ENCODE measurements at regions not wholly inside any gene's neighbourhood (a gene's known extent, or its start where the extent isn't known, plus 50 kb on each side); places are given as distances from the start of the nearest gene placed in this dataset.

DNA sequence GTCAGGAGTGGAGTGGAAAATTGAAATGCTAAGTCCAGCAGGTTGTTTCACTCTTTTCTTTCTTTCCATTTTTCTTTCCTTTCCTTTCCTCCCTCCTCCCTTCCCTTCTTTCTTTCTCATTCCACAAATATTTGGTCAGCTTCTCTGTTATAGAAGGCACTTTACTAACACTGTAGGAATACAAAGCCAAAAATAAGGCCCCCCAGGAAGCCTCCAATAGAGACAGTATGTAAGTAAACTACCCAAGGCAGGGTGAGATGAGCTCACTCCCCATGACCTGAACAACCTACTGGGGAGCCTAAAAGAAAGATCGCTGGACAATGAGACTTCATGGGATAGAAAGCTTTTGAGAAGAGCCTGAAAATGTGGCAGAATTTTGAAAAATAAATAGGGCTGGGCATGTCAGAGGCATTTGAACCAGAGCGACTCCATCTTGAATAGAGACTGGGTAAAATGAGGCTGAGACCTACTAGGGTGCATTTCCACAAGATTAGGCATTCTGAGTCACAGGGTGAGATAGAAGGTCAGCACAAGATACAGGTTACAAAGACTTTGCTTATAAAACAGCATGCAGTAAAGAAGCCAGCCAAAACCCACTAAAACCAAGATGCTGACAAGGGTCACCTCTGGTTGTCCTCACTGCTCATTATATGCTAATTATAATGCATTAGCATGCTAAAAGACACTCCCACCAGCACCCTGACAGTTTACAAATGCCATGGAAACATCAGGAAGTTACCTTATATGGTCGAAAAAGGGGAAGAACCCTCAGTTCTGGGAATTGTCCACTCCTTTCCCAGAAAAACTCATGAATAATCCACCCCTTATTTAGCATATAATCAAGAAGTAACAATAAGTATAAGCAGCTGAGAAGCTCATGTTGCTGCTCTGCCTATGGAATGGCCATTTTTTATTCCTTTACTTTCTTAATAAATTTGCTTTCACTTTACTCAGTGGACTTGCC lies 158.9 kb upstream of the EGFLAM start:
- DNase-seq (ENCODE audit: low read depth in 2 of 2): no peak

- no peak for DNase-seq (ENCODE audit: low read depth in 2 of 2)
Measured at GRCh38 chr5:38094889-38095288, 163.5 kb upstream of the EGFLAM start.

- DNase-seq (ENCODE audit: low read depth in 2 of 2): no peak
Measured at GRCh38 chr5:38093855-38094254, 164.5 kb upstream of the EGFLAM start.

DNA sequence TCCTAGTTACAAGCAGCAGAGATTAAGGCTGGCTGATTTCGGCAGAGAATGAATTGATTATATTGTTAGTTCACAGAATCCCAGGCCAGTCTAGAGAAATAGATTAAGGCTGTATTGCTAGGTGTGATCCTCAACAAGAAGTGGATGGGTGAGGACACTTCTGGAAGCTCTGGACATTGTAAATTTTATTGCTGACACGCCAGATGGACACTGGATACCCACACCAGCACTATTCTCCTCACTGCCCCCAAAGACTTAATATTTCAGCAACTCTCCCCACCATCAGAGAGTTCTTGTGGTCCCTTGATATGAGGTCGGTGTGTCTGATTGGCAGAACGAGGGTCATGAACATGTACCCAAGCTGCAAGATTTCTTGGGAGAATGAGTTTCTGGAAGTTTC lies 171.6 kb upstream of the EGFLAM start:
- no peak for DNase-seq (ENCODE audit: low read depth in 2 of 2)

- no peak for DNase-seq (ENCODE audit: low read depth in 2 of 2)
Measured at GRCh38 chr5:38079620-38080402, 178.5 kb upstream of the EGFLAM start.

DNA sequence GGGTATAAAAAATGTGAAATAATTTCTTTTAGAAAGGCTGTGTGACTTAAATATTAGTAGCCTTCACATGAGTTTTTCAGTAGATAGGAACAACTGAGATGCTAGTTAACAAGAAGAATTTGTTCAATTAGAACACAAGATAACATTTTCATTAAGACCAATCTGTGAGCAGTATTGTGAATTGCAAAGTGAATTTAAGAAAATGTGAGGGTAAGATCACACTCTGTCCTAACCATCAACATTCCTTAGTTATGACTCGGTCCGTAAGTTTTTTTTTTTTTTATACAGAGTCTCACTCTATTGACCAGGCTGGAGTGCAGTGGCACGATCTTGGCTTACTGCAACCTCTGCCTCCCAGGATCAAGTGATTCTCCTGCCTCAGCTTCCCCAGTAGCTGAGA lies 180.2 kb upstream of the EGFLAM start:
- no peak for DNase-seq (ENCODE audit: low read depth in 2 of 2)

DNA sequence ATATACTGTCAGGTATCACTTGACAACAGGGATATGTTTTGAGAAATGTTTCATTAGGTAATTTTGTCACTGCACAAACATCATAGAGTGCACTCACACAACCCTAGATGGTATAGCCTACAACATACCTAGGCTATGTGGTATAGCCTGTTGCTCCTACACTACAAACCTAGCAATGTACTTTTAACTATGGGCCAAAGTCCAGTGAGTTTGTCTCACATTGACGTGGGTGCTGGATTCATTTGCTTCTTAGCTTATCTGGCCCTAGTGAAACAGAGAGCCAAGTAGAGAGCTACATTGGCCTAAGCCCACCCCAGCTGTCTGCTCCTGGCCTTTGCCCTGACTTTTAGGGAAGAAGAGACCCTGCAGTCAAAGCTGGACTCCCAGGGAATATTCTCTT lies 180.7 kb upstream of the EGFLAM start:
- no peak for DNase-seq (ENCODE audit: low read depth in 2 of 2)

DNA sequence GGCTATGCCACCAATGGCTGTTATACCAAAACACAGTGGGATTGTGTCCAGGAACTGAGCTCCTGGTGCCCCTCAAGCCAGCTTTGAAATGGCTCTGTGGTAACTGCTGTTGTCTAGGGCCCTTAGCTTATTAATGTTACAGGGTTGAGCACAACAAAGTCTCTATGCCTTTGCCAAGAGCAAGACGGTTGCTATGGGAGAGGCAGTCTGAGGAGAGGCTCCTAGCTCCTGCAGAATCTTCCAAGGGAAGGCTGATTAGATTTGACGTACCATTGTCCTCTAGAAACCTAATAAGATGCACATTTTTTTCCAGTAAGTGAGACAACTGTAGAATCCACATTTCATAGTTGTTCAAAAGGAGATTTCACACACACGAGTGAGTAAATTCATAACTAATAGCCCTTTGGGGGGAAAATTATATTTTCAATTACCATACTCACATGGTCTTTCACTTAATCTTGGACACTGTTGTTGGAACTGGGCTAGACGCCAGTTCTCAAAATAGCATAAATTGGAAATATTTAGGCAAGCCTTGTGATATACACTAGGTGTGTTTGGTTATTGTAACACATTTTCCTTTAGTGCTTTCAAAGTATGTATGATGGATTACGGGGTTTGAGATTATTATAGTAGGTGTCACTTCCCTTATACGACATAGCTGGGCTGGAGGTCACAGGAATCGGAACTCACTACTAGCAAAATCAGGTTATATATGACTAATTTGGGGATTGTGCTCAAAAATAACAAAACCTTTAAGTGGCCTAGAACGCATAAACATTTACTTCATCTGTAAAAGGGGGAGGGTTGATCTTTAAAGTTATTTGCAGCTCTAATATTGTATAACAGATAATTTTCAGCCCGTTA lies 186.3 kb upstream of the EGFLAM start:
- DNase-seq (ENCODE audit: low read depth in 2 of 2): no peak

- DNase-seq (ENCODE audit: low read depth in 2 of 2): no peak
Measured at GRCh38 chr5:38070304-38070950, 187.9 kb upstream of the EGFLAM start.

DNA sequence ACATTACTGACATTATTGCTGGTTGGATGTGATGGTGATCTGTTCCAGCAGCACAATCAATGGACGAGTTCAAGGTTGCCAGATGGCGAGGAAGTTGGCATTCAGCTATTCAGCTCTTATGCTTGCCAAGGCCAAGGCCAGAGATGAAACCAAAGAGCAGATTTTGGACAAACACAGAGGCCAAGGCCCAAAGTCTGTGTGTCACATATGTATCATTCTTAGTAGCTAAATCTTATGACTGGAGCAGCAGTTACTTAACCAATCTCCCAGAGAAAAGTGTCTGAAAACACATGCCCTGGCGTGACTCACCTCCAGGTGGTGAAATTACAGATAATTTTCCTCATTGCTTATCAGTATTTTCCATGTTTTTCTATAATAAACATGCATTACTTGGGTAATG lies 189.0 kb upstream of the EGFLAM start:
- DNase-seq (ENCODE audit: low read depth in 2 of 2): no peak

DNA sequence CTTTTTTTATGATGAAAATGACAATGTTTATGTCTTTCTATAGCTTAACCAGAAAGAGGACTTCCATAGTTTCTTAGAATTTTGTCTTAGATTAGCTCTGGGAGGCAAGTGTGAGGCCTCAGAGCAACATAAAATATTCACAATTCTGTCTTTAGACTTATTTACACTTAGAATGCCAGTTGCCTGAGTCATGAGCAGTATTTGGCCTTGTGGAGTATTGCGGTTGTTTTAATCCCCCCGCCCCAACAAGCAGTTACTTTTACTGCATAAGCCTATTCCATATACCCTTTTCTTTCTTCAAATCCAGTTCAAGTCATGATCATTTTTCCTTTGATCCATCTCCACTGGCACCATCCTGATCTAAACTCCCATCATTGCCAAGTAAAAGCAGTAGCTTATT lies 198.0 kb upstream of the EGFLAM start:
- no peak for DNase-seq (ENCODE audit: low read depth in 2 of 2)

- DNase-seq (ENCODE audit: low read depth in 2 of 2): no peak
Measured at GRCh38 chr5:38059876-38060275, 198.5 kb upstream of the EGFLAM start.

GRCh38 chr5:38051711-38052511 lies 206.4 kb upstream of the EGFLAM start:
- no peak for DNase-seq (ENCODE audit: low read depth in 2 of 2)

- DNase-seq (ENCODE audit: low read depth in 2 of 2): no peak
Measured at GRCh38 chr5:38048400-38048799, 208.6 kb upstream of the GDNF start.

- DNase-seq (ENCODE audit: low read depth in 2 of 2): no peak
Measured at GRCh38 chr5:38046103-38046502, 206.3 kb upstream of the GDNF start.

DNA sequence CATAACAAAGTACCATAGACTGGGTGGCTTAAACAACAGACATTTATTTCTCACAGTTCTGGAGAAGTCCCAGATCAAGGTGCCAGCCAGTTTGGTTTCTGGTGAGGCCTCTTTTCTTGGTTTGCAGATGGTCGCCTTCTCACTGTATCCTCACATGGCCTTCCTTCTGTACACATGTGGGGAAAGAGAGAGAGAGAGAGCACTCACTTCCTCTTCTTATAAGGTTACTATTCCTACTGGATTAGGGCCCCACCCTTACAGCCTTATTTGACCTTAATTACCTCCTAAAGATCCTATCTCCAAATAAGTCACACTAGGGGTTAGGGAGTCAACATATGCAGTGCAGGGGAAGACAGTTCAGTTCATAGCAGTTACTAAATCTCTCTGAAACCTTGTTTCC lies 205.6 kb upstream of the GDNF start:
- DNase-seq (ENCODE audit: low read depth in 2 of 2): no peak

DNA sequence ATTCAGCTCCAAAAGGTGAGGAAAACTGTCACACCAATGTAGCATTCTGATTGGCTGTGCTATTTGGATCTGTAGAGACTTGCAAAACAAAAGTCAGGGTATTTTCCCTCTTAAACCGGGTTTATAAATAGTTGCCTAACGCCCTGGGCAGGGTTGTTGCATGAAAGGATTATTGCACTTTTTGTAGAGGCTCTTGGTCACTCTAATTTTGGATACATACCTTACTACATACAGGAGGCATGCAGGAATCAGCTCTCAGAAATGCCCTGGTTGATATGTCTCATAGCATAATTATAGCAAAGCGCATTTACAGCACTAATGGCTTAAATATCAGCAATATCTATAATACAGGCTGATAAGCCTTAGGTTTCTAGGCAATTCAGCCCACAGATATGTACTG lies 200.0 kb upstream of the GDNF start:
- DNase-seq (ENCODE audit: low read depth in 2 of 2): no peak

DNA sequence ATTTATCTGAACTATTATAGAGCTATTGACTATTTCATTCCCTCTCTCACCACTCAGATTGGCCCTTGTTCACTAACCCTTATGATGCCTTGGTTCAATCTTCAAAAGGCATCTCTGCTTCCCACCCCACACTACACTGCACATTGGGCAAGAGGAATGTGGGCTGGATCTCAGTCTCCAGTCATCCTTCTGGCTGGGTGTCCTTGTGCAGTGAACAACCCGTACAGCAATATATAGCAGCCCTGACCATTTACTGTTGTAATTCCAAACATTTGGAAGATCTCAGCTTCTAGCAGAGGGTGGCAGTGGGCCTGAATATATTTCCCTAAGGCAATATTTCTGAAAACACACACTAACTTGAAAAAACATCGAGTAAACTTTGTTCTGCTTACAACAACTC lies 199.2 kb upstream of the GDNF start:
- DNase-seq (ENCODE audit: low read depth in 2 of 2): no peak

DNA sequence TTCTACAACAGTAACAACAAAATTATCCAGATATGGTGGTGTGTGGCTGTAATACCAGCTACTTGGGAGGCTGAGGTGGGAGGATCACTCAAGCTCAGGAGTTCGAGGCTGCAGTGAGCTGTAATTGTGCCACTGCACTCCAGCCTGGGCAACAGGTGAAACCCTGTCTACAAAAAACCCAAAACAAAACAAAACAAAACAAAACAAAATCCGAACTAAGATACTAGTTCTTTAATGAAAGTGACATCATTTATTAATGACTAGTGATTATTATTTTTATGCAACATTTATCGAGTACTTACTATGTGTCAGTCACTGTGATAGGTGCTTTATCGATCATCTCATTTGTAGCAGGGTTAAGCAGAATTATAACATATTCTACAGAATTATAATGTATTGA lies 196.9 kb upstream of the GDNF start:
- no peak for DNase-seq (ENCODE audit: low read depth in 2 of 2)

- no peak for DNase-seq (ENCODE audit: low read depth in 2 of 2)
Measured at GRCh38 chr5:38032149-38032548, 192.3 kb upstream of the GDNF start.

DNA sequence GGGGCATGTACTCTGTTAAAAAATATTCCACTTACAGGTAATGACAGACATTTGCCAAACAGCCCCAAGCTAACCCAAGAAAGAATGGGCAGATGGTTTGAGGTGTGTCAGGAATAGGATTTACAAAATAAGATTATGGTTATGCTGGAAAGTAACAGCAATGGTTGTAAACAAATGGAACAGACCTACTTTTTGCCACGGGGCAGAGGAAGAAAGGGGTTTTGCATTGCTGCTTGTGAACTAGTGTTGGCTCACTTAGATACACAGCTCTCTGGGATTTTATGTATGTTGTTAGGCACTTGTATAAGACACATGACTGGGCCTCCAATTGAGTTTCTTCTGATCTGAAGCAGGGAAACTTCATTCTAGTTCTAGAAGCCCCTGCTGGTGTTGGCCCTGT lies 191.5 kb upstream of the GDNF start:
- DNase-seq (ENCODE audit: low read depth in 2 of 2): no peak

Data from activated CD4-positive, alpha-beta T cell treated with anti-CD3 and anti-CD28 coated beads for 24 hours (primary cell).